ENCODE measurements at regions not wholly inside any gene's neighbourhood (a gene's known extent, or its start where the extent isn't known, plus 50 kb on each side); places are given as distances from the start of the nearest gene placed in this dataset.
A peak's percentile ranks its signal among the peaks of the same experiment; 100 is the strongest.

GRCh38 chr11:109526061-109526460 lies 104.1 kb downstream of the C11orf87 start:
- no peaks in the 10 kb centered on the region for H3K27me3 Mint-ChIP-seq (ENCODE audit: insufficient read depth)
- DNase-seq: no peak
- H3K27me3 ChIP-seq (ENCODE audit: control insufficient read depth, insufficient read depth, low read length, poor library complexity, severe bottlenecking): no peaks in the 10 kb centered on the region
- no peak overlapping the region for H3K27ac Mint-ChIP-seq
- H3K36me3 Mint-ChIP-seq (ENCODE audit: low read depth): no peaks in the 10 kb centered on the region
- H3K27ac ChIP-seq (ENCODE audit: low read depth, low read length): no peak overlapping the region
- no peaks in the 10 kb centered on the region for H3K4me1 Mint-ChIP-seq
- no peak for TF ChIP-seq CTCF (conservative IDR thresholded peaks at IDR 0.05)
- H3K4me3 Mint-ChIP-seq: no peak overlapping the region
- H3K4me3 ChIP-seq (ENCODE audit: low read length): no peak overlapping the region
- H3K9me3 Mint-ChIP-seq: no peaks in the 10 kb centered on the region
- 73 to 78% methylated on average over 2 to 3 of the region's 5 CpGs for WGBS, 2 experiments (ENCODE audit: insufficient coverage in 1 of 2, insufficient read length in 1 of 2)
- H3K36me3 ChIP-seq (ENCODE audit: control insufficient read depth, insufficient read depth, low read length): no peaks in the 10 kb centered on the region
- H3K9me3 ChIP-seq (ENCODE audit: control insufficient read depth, low read length): no peaks in the 10 kb centered on the region
- no peaks in the 10 kb centered on the region for H3K4me1 ChIP-seq (ENCODE audit: control insufficient read depth, insufficient read depth, low read length)
- no peak overlapping the region for H3K9ac ChIP-seq (ENCODE audit: extremely low read depth, low read length, poor library complexity, severe bottlenecking)

- Histone ChIP-seq H3K9me3 (ENCODE audit: control insufficient read depth, low read length) (no peaks in the 10 kb centered on the region), H3K27ac (ENCODE audit: low read depth, low read length) (peak overlapping the region; percentile 41), H3K4me3 (ENCODE audit: low read length) (no peak overlapping the region), H3K4me1 (ENCODE audit: control insufficient read depth, insufficient read depth, low read length) (no peaks in the 10 kb centered on the region), H3K27me3 (ENCODE audit: control insufficient read depth, insufficient read depth, low read length, poor library complexity, severe bottlenecking) (no peaks in the 10 kb centered on the region), H3K9ac (ENCODE audit: extremely low read depth, low read length, poor library complexity, severe bottlenecking) (no peak overlapping the region), H3K36me3 (ENCODE audit: control insufficient read depth, insufficient read depth, low read length) (no peaks in the 10 kb centered on the region)
- 82% methylated on average over 3 to 4 of the region's 4 CpGs for WGBS, 2 experiments (ENCODE audit: insufficient coverage in 1 of 2, insufficient read length in 1 of 2)
- Mint-ChIP-seq H3K4me1 (no peaks in the 10 kb centered on the region), H3K4me3 (no peak overlapping the region), H3K36me3 (ENCODE audit: low read depth) (no peaks in the 10 kb centered on the region), H3K27ac (no peak overlapping the region), H3K27me3 (ENCODE audit: insufficient read depth) (no peaks in the 10 kb centered on the region), H3K9me3 (no peaks in the 10 kb centered on the region)
- no peak for TF ChIP-seq CTCF (conservative IDR thresholded peaks at IDR 0.05)
- DNase-seq: no peak
These were observed 104.9 kb downstream of the C11orf87 start for GRCh38 chr11:109526931-109527330.

- Histone ChIP-seq H3K9ac (ENCODE audit: extremely low read depth, low read length, poor library complexity, severe bottlenecking) (no peak overlapping the region), H3K36me3 (ENCODE audit: control insufficient read depth, insufficient read depth, low read length) (no peaks in the 10 kb centered on the region), H3K27me3 (ENCODE audit: control insufficient read depth, insufficient read depth, low read length, poor library complexity, severe bottlenecking) (no peaks in the 10 kb centered on the region), H3K9me3 (ENCODE audit: control insufficient read depth, low read length) (no peaks in the 10 kb centered on the region), H3K4me3 (ENCODE audit: low read length) (no peak overlapping the region), H3K4me1 (ENCODE audit: control insufficient read depth, insufficient read depth, low read length) (no peaks in the 10 kb centered on the region), H3K27ac (ENCODE audit: low read depth, low read length) (no peak overlapping the region)
- H3K36me3 Mint-ChIP-seq (ENCODE audit: low read depth): no peaks in the 10 kb centered on the region
- no peak for DNase-seq
- TF ChIP-seq CTCF (conservative IDR thresholded peaks at IDR 0.05): no peak
- no peaks in the 10 kb centered on the region for H3K27me3 Mint-ChIP-seq (ENCODE audit: insufficient read depth)
- H3K4me3 Mint-ChIP-seq: no peak overlapping the region
- 89 to 91% methylated on average over 1 of the region's 1 CpG for WGBS, 2 experiments (ENCODE audit: insufficient coverage in 1 of 2, insufficient read length in 1 of 2)
- H3K9me3 Mint-ChIP-seq: no peaks in the 10 kb centered on the region
- no peaks in the 10 kb centered on the region for H3K4me1 Mint-ChIP-seq
- H3K27ac Mint-ChIP-seq: no peak overlapping the region
These were observed 105.5 kb downstream of the C11orf87 start for GRCh38 chr11:109527496-109527895.
